Left lobe of liver (tissue), 2 donors: ENCODE measurements at regions not wholly inside any gene's neighbourhood (a gene's known extent, or its start where the extent isn't known, plus 50 kb on each side); places are given as distances from the start of the nearest gene placed in this dataset.
"Not testable (repeated sequence)": the region's sequence is repeated elsewhere in the genome, so short reads cannot be mapped to it uniquely, and the experiment has no call there.

ENCODE experiments used
- ATAC-seq: fragments of 200-7000 bp; cut with Tn5 transposase; one replicate; pipeline ENCODE4 v1.9.1; 2020; ENCODE audit warnings: mild to moderate bottlenecking, moderate library complexity
- DNase-seq: peaks from one replicate; pipeline ENCODE4 v3.0.0-alpha.2; 2020; ENCODE audit warnings: low spot score
- donor health status: DM: no; HTN: no; CAD: no; lungs with moderate emphysema.
- donor health status: DM: no; HTN: yes; CAD: no.

- ATAC-seq = no peak
Observed at GRCh38 chr1:222079566-222079965, 337.7 kb upstream of the DUSP10 start.

GRCh38 chr1:222077206-222077605 is 335.3 kb upstream of the DUSP10 start:
- ATAC-seq (no peak), DNase-seq (no peak)

More at GRCh38 chr1:222079566-222079965, 337.7 kb upstream of the DUSP10 start:
- no peak for DNase-seq

- ATAC-seq (peak; percentile 67), DNase-seq (no peak)
Observed at GRCh38 chr1:222074317-222074716, 332.4 kb upstream of the DUSP10 start.

- ATAC-seq = no peak
- DNase-seq = no peak
Observed at GRCh38 chr1:222073307-222073995, 331.6 kb upstream of the DUSP10 start.

GRCh38 chr1:222071387-222071786 is 329.5 kb upstream of the DUSP10 start:
- ATAC-seq (peak; percentile 66), DNase-seq (no peak)

- peak; percentile 66 for ATAC-seq
- DNase-seq = no peak
Observed at GRCh38 chr1:222068937-222069336, 327.0 kb upstream of the DUSP10 start.

- no peak for DNase-seq
- ATAC-seq = no peak
Observed at GRCh38 chr1:222068101-222068500, 326.2 kb upstream of the DUSP10 start.

GRCh38 chr1:222066539-222066938 is 324.6 kb upstream of the DUSP10 start:
- no peak for DNase-seq

GRCh38 chr1:222065234-222065633 is 323.3 kb upstream of the DUSP10 start:
- ATAC-seq = no peak

More at GRCh38 chr1:222066539-222066938, 324.6 kb upstream of the DUSP10 start:
- no peak for ATAC-seq

GRCh38 chr1:222064388-222065211 is 322.7 kb upstream of the DUSP10 start:
- ATAC-seq (no peak), DNase-seq (no peak)

More at GRCh38 chr1:222065234-222065633, 323.3 kb upstream of the DUSP10 start:
- DNase-seq = no peak

GRCh38 chr1:222062640-222063039 is 320.8 kb upstream of the DUSP10 start:
- no peak for ATAC-seq
- DNase-seq = no peak

- peak; percentile 75 for ATAC-seq
- DNase-seq = peak; percentile 84
Observed at GRCh38 chr1:222061711-222062359, 319.9 kb upstream of the DUSP10 start.

GRCh38 chr1:222060210-222060916 is 318.5 kb upstream of the DUSP10 start:
- ATAC-seq (no peak), DNase-seq (no peak)

GRCh38 chr1:222058249-222058648 is 316.4 kb upstream of the DUSP10 start:
- peak; percentile 88 for DNase-seq
- ATAC-seq = peak; percentile 83

- ATAC-seq (no peak), DNase-seq (no peak)
Observed at GRCh38 chr1:222057162-222057561, 315.3 kb upstream of the DUSP10 start.

- ATAC-seq = no peak
Observed at GRCh38 chr1:222054416-222054815, 312.5 kb upstream of the DUSP10 start.

GRCh38 chr1:222053790-222054294 is 312.0 kb upstream of the DUSP10 start:
- no peak for ATAC-seq

More at GRCh38 chr1:222054416-222054815, 312.5 kb upstream of the DUSP10 start:
- no peak for DNase-seq

GRCh38 chr1:222051311-222051710 is 309.4 kb upstream of the DUSP10 start:
- DNase-seq, ATAC-seq: not testable (repeated sequence)

More at GRCh38 chr1:222053790-222054294, 312.0 kb upstream of the DUSP10 start:
- DNase-seq = no peak

GRCh38 chr1:222049661-222050060 is 307.8 kb upstream of the DUSP10 start:
- not testable (repeated sequence) for ATAC-seq, DNase-seq

GRCh38 chr1:222049176-222049575 is 307.3 kb upstream of the DUSP10 start:
- no peak for ATAC-seq
- DNase-seq = no peak
